Right renal cortex interstitium (tissue), 3 donors: ENCODE measurements at regions not wholly inside any gene's neighbourhood (a gene's known extent, or its start where the extent isn't known, plus 50 kb on each side); places are given as distances from the start of the nearest gene placed in this dataset.
A peak's percentile ranks its signal among the peaks of the same experiment; 100 is the strongest.

ENCODE experiments used
- DNase-seq, 3 donors: peaks; one replicate each; pipeline ENCODE4 v3.0.0-alpha.2; 2013; ENCODE audit warnings: low read depth in 3 of 3, low spot score in 2 of 3

DNA sequence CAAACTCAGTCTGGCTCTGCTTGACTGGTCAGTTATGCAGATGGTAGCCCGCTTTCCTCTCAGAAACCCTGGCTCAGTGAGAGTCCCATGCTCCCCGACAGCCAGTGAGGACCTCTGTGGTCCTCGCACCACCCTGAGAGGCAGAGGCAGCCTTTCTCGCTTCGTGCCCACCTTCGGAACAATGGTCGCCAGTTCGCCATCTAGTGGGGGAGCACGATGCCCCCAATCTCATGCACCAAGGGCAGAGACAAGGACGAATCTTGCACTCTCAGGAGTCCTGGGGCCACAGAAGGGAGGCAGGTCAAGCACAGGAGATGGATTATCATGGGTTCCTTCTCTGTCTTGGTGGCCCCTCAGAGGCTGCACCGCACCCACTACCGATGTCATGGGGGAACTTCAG lies 75.2 kb downstream of the RHCG start:
- DNase-seq, result no peak

DNA sequence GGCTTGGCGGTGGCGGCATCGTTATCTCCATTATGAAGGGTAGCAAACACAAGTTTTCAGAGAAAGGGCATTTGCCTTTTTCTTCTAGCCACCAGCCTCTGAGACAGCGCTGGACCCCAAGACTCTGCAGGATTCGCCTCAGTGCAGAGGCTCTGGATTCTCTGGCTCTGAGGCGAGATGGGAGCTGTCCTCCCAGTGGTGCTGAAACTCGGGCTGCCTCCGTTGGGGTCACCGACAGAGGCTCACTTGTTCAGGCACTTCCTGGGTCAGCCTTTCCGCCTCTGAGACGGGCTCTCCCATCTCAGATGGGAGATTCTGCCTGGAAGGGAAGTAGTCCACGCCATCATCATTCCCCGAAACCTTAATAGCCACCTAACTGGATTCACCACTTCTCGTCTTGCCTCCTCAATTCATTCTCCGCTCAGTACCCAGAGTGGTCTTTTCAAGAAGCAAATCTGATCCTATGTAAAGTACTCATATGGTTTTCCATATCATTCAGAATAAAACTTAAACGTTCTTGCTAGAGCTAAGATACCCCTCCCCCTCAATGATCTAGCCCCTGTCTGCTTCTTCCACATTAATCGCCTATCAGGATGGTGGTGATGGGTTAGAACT lies 76.9 kb downstream of the RHCG start:
- peak in 2 of 3 donors; percentile 50 to 74 for DNase-seq

DNA sequence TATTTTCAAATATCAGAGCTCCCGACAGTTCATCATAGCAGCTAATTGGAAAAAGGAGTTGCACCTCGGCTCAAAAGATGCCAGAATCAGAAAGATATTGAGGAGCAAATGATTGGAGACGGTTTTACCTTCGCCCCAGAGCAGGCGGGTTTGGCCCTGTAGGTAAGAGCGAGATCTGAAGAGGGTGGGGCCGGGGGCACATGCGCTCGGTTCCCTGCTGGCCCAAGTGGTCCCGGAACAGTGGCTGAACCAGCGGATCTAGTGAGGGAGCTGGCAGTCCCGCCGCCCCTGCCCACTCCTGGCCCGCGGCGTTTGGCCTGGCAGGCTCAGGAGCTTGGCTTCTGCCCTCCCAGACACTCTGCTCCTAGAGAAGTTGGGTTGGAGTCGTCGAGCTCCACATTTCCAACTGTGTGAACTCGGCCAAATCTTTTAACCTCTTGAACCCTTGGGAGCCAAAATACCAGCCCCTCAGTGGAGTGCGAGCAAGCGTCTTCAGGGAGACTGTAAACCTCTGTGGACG lies 79.1 kb downstream of the RHCG start:
- no peak for DNase-seq

DNA sequence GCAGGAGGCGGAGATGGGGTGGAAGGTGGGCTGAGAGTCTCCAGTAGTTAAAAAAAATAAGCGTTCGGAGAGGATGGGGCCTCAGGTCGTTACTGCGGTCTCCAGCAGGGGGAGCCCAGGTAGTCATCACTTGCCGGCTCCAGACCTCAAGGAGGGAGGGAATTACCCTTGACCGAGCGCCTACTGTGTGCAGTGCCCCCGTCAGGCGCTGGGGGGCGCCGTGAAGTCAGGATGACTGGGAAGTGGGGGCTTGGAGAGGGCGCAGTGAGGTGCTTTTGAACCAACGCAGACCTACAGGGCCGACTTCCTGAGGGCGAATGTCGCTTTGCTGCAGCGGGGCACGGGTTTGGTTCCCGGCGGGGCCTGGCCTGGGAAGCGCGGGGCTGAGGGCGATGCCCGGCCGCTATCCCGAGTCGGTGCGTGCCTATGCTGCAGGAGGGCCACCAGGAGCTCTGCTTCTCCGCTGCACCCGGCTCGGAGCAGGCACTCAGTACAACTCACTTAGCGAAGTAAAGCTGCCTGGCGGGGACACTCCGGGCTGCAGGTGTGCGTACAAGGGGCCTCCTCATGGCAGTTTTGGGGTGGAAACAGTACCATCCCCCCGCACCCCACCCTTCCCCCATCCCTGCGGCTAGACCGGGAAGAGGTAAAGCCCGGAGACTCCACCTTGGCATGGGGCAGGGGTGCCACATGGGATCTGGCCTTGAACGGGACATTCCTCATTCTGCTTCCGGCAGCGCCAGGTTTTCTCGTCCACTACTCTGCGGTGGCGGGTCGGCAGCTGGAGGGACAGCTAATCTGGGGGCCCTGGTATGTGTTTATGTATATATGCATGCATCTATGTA lies 79.8 kb downstream of the RHCG start:
- DNase-seq, result no peak

DNA sequence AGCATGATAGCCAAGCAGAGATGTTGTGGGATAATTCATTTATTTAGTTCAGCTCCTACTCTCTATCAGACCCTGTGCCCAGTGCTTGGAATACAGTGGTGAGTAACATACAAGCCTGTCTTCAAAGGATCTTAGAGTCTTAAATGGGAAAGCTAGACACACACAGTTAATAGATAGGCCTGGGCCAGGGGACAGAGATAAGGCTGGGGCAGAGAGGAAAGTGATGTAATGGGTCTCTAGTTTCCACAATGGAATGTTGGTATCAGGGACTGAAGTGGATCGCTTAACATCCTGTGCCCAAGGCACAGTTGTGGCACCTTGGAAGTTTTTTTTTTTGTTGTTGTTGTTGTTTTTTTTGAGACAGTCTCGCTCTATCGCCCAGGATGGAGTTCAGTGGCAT lies 79.9 kb upstream of the POLG start:
- no peak for DNase-seq

DNA sequence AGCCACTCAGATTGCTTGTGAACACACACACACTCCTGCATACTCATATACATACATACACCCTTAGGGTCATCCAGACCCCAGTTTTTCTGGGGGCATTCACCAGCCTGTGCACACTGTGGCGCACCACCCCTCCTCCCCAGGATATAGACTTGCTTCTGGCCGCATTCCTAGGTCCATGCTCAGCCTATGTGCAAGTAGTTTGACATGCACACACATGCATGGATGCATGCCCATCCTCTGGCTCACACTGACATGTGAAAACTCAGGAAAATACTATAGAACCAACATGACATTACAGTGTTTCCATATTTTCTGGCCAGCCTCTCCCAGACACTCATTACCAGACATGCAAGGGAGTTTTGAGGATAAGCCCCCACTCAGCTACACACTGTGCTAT lies 79.3 kb upstream of the POLG start:
- DNase-seq, result no peak

DNA sequence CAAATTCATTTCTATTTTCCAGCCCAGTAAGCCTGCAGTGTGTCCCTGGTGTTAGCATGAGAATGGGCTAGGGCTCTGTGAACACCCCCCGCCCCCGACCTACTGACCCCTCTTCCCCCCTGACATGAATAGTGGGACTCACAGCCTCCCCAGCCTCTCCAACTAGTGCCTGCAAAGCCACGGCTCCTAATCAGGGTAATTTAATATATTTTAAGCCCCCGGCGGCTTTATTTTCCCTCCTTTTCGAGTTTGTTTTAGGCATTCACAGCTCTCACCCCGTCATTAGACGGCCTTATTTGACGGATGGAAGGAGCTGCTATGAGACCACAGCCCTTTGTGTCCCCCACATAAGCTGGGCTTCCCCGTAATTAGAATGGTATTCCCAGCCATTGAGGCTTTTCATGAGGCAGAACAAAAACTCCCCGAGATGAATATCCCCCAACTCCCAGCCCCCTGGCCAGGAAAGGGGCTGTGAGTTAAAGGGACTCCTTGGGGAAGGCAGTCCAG lies 78.3 kb upstream of the POLG start:
- DNase-seq, result no peak

DNA sequence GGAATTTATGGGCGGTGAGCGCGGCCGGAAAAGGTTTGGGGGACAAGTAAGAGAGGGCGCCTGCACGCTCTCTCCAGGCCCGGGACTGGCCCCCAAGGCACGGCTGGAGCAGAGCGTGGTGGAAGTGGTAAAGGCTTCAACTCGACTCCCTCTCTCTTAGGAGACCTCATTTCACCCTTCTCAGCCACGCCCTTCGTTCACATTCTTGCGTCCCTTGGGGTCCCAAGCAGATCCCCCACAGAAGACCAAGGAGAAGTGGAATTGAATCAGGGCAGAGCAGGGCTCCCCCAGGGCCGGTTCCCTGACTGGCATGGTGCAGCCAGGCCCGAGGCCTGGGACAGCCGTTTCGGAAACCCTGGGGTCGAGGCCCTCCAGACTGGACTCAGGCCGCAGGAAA lies 75.4 kb upstream of the POLG start:
- no peak for DNase-seq

DNA sequence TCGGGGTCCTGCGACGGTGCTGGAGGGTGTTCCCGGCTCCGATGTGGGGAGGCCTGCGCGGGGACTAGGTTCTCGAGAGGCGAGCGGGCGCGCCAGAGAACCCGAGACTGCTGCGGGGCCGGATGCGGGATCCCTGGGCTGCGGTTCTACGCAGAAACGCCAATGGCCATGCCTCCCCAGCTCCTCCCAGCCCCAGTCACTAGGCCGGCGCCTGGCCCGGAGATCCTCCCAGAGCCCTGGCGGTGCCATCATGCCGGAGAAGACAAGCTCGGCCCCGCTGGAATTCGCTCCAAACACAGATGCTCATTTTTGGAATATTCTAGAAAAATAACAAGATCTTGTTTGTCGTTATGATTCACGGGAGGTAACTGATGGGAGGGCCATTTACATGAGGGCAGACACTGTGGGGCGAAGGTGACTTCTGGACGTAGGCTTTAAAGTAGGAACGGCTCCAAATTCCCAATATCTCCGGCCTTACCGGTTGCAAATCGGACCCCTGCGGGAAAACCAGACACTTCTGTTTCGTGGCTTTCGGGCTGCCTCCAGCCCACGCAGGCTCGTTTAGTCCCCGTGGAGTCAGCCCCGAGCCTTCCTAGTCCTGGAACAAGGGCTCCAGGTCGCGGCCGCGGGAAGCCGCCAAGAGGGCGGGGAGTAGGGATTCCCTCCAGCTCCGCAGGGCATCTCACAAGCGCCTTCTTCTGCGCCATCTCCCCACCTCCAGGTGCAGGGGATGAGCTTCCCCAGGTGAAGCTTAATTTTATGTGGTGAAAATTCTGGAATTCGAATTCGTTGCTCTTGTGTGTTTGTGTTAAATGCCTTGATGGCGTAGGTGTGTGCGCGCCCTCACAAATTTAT lies 74.8 kb upstream of the POLG start:
- no peak for DNase-seq

DNA sequence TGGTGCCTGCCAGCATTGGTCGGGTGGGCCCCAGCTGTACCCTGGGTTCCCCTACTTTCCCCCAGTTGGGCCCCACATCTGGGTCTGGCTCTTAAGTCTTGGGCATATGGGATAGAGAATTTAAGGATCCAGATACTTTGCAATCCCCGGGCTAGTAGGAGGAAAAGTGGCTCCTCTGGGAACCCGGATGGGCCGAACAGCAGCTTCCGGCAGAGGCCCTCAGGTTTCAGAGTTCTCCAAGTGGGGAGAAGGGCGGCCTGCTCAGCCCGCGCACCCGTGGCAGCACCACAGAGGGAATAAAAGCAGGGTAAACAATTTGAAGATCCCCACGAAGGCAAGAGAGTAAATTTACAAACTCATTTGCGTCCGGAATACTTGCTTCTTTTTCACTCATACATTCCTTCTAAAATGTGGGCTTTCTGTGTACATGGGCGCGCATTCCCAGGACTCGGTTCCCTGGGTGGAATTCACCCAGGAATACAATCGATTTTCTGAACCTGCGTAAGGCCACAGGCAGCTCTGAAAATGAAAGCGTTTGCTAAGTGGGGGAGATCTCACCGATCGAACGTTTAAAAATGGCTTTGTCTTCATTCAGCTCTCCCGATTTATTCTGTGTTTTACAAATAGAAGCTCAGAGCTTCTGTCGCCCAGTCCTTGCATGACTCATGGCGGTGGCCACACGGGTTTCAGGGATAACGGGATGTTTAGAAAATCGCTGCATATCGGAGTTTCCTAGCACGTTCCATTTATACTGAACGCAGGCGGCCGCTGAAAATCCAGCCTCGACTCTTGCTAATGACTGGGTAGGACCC lies 74.0 kb upstream of the POLG start:
- DNase-seq, result no peak

DNA sequence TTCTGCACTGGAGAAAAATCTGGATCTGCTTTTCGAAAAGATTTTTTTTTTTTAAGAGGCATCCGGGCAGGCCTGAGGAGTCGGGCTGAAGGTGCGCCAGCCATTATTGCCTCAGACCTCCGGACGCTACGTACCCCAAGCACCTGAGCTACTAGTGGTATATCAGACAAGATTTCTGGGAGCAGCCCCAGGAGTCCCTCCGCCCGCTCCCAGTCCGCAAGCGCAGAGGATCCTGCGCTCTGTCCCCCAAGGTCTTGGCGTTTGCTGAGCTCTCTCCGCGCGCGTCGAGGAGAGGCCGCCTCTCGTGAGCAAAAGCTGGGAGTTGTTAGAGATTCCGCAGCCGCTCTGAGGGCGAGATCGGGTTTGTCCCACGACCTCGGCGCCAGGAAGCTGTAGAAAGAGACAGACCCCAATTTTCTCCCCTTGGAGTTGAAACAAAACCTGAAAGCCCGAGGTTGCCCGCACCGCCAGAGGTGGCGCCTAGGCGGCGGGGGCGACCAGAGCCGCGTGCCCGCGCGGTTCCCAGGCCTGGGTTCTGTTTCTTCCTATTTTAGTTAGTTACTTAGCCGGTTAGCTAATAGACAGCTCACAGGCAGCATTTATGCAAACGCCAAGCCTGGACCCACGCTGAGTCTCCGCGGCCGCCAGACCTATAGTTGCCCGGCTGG lies 72.5 kb upstream of the POLG start:
- no peak for DNase-seq

DNA sequence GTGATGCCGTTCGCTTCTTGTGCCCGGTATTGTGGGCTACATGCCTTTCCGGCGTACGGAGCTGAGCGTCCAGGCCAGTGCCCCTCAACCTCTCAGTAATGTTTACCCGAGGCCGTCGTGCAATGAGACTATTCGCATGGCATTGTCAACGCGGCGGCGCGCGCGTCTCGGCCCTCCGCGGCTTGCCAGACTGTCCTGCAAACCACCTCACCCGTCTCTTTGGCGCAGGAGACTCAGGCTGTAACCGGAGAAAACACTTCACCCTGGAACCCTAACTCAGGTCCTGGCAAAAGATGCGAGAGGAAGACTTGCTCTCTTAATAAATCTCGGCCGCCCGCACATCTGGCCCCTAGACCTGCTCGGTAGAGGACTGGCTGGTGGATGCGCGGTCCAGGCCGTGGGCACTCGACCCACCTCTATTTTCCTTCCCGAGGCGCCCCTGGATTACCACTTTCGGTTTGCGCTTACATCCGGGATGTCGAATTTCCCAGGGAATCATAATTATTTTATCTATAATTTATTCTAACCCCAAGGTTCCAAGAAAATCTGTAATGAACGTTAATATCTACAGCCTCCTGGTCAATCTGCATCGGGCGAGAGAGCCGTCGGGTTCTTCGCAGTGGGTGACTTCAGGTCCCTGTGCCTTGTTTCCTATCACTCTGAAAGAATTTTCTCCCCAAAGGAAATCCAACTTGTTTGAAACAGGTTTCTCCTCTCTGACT lies 71.8 kb upstream of the POLG start:
- no peak for DNase-seq

DNA sequence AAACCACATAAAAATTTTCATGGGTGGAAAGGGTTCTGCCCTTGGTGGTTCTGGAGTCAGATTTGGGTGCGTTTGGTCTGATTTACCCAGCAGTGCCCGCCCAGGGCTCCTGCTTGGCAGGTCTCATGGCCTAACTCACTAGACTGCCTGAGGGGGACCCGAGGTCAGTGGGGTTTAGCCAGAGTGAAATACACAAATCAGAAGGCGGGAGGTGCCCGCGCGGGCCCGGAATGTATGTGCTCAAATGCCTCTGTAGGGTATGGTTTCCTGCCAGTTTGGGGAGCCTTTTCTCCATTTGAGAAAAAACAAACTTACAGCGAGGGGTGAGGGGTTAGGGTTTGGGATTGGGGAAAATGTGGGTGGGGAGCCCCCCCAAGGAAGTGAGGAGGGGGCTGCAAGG lies 70.9 kb upstream of the POLG start:
- DNase-seq, result no peak

DNA sequence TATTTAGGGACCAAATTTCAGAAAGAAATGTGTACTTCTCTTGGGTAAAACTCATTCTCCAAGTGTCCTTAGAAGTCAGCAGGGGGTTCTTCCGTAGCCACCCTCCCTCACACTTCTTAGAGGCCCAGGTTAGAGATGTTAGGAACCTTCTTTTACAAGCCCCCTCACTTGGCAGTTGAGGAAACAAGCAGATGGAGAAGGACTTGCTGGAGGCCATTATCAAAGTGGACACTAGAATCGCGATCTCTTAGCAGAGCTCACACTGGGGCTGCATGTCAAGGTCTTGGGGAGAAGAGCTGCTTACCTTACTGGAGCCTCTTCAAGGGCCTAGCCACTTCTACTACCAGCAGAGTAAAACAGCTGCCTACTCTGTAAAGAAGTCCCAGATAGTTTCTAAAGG lies 69.4 kb upstream of the POLG start:
- DNase-seq, result no peak

DNA sequence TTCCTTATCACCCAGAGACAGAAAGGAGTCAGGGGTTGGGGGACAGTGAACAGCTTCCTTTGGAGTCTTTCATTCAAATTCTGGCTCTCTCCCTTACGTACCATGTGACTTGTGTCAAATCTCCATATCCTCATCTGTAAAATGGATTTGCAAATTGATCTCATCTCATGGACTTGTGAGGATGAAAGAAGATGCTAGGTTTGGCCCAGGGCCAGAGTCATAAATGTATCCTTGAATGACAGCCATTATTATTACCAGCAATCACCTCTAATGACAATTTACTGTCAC lies 67.8 kb upstream of the POLG start:
- DNase-seq, result no peak

DNA sequence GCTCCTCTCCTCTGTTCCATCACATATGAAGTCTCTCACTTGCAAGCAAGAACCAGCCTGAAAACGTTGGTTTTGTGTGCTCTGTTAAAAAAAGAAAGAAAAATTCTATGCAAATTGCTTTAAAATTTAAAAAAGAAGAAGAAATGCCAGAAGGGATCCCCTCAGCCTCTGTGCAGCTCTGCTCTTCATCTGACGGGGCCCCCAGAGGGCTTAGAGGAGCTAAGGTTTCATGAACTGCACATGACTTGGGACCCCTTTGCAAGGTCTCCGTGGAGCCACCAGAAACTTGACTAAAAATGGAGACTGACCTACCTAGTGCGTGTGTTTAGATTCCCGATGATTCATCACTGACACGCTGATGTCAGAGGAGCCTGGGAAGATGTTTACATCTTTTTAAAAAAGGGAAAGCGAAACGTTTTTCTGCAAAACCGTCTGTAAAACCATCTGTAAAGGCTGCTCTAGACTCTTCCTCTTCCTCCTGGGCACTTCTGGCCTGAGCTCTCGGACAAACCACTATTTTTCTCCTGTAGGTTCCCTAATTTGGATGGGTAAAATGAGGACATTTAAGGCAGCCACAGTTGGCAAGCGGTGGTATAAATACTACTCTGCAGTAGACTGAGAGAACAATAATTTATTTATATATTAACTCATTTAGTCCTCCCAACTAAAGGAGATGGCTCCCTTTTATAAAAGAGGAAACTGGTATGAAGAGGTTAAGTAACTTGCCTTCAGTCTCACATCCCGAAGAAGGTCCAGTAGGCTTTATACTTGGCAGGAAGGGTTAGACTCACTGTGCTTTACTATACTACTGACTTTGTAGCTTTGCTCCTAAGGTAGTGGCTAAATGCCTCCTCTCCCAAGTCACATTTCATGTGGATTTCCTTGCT lies 67.2 kb upstream of the POLG start:
- no peak for DNase-seq

DNA sequence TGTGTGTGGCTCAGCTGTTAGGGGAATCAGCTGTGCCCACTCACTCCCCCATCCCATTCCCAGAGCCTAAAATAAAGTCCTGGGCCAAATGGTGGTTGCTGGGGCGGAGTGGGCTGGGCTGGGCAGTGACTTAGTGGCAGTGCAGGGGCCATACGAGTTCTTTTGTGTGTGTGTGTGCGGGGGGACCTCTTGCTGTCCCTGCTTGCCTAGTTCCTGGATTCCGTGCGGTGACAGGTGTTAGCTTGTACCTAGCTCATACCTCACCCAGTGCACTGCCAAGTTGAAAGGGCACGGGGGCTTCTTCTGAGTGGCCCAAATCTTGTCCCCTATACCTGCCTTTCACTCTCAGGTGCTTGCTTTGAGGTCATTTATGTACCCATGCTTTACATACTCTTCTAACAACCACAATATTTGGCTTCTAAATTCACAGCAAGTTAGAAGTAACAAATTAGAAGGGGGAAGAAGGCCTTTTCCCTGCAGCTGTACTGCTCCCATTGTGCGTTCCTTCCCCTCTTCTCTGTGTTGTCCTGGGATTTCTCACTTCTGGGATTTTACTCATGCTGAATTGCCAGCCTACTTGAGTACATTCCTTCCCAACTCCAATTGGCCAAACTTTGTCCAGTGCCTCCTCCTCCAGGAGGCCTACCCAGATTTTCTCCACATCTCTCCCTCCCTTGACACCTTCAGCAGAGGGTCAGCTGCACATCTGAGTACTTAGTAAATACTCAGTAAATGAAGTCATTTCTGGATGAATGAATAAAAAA lies 66.3 kb upstream of the POLG start:
- DNase-seq, result no peak
